AG09319 (cell line): ENCODE measurements at regions not wholly inside any gene's neighbourhood (a gene's known extent, or its start where the extent isn't known, plus 50 kb on each side); places are given as distances from the start of the nearest gene placed in this dataset.
A peak's percentile ranks its signal among the peaks of the same experiment; 100 is the strongest.

ENCODE experiments used
- DNase-seq: peaks from one replicate; pipeline ENCODE4 v3.0.0-alpha.2; 2010; ENCODE audit warnings: low read depth; ENCODE audit errors: extremely low read depth
- TF ChIP-seq, protein P1 (sequence below): IDR thresholded peaks from 2 replicates; pipeline ENCODE4 v1.5.1; 2011; ENCODE audit warnings: low read depth, mild to moderate bottlenecking, inconsistent platforms, low read length, moderate library complexity

DNA sequence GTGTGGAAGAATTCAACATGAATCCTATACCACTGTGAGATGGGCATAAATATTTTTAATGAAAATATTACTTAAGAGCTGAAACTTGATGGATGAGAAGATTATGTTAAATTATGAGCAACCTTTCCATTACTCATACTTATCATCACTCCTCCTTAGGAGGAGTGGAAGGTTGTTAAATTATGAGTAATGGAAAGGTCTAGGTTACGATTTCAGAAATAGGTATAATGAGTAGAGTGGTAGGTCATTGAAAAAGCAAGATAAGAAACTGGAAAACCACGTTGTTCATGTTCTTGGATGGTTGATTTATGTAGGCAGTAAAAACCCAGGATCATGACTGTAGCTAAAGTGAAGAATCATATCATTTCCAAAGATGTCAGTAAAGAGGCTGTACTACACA, 973.2 kb upstream of the RAG2 start:
- TF ChIP-seq, protein P1, sequence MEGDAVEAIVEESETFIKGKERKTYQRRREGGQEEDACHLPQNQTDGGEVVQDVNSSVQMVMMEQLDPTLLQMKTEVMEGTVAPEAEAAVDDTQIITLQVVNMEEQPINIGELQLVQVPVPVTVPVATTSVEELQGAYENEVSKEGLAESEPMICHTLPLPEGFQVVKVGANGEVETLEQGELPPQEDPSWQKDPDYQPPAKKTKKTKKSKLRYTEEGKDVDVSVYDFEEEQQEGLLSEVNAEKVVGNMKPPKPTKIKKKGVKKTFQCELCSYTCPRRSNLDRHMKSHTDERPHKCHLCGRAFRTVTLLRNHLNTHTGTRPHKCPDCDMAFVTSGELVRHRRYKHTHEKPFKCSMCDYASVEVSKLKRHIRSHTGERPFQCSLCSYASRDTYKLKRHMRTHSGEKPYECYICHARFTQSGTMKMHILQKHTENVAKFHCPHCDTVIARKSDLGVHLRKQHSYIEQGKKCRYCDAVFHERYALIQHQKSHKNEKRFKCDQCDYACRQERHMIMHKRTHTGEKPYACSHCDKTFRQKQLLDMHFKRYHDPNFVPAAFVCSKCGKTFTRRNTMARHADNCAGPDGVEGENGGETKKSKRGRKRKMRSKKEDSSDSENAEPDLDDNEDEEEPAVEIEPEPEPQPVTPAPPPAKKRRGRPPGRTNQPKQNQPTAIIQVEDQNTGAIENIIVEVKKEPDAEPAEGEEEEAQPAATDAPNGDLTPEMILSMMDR, result no peak
- no peak for DNase-seq

DNA sequence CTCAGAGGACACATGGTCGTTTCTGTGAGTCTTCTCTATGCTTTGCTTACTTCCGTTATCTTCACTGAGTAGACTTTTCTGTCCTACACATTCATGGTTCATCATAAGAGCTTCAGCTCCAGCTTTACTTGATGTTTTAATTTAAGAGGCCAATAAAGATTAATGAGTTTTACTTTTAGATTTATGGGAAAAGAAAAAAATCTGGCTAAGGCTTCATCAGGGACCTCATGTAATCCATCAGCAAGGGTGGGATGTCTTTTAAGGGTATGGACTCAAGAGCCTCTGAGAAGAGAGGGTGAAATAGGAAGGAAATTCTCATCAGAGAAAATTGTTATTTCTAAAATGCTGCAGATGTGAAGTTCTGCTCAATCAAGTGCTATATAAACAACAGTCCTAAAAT, 963.0 kb upstream of the RAG2 start:
- TF ChIP-seq, protein P1, result no peak

DNA sequence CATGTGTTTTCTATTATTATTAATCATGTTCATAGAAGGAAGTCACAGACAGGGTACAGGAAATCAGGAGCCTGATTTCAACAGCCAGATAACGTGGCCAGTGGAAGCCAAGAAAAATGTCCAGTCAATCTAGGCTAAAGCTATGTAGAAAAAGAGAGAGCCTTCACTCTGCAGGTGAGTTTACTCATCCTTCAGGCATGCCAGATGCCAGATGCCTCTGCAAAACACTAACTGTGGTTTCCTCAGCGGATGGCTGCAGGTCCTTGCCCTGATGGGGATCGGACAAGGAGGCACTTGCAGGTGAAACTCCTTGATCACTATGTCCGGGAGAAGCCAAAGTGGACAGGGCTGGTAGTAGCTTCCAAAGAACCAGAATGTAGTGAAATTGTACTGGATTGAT, 962.3 kb upstream of the RAG2 start:
- TF ChIP-seq, protein P1, result no peak

More for the DNA sequence above, 963.0 kb upstream of the RAG2 start:
- no peak for DNase-seq

DNA sequence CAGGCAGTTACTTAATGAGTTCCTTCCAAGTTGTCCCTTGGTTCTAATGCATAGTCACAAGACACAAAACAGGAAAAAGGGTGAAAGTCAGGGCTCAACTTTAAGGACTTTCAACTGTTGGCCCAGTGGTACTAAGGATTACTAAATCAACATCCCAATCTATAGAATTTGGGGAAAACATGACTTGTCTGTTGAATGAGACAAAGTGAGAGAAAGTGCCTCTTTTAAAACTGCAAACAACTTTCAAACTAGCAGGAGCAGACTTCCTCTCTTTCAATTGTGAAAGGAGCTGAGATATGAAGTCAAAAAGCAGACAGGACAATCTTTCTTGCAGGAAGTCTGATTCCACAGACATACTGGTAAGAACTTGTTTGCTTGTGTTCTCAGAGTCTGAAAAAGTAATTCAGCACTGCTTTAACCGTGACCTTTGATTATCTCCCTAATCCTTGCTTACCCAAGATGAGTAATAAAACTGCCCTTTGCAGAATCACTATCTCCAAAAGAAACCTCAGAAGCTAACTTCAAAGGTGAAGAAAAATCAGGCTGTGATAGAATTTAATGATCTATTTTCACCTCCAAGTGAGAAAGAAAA, 960.7 kb upstream of the RAG2 start:
- no peak for DNase-seq
- TF ChIP-seq, protein P1, result no peak

More for the DNA sequence above, 962.3 kb upstream of the RAG2 start:
- DNase-seq, result no peak

DNA sequence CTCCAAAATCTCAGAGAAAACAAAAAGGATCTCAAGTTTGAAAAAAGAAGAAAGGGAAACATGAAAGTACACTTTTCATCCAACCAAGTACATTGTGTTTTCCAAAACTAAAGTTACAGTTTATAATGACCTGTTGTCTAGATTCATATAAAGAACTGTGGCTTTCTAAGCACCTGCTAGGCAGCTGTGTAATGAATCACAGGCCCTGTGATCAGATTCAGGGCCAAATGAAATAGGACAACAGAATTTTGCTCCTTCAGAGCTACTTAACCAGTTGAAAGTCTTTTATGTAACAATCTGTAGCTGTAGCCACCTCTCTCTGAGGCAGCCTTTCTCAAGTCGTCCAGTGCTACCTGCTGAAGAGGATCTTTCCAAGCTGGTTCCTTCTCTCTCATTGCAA, 960.0 kb upstream of the RAG2 start:
- no peak for DNase-seq
- TF ChIP-seq, protein P1, result no peak

DNA sequence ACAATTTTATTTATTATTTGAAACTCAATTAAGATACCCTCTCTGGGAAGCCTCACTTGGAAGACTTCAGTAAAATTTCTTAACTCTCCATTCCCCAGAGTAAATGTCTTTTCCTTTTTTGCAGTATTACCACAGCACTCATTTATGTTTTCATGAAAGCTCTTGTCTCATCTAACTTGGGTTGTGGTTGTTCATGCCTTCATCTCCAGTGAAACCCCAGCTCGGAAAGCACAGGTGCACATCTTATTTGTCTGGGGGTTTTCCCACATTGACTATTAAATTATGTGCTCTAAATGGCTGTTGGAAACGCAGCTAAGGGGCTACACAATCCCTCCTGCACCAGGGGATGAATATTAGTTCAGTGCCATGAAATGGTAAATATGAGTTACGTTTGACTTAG, 954.2 kb upstream of the RAG2 start:
- no peak for DNase-seq
- TF ChIP-seq, protein P1, result no peak

DNA sequence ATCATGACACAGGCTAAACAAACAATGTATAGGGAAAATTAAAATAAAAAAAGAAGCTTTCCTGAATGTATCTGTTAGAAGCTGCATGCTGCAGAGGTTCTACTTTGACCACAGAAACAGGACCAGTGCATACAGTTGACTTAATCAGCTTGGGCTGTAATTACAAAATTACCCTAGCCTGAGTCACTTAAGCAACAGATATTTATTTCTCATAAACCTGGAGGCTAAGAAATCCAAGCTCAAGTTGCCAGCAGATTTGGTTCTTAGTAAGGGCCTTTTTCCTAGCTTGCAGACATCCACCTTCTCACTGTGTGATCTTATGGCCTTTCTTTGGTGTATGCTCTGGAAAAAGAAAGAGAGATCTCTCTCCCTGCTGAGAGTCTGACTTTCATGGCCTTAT, 946.5 kb upstream of the RAG2 start:
- DNase-seq, result peak; percentile 12
- TF ChIP-seq, protein P1, result no peak
